GM10266 (cell line): ENCODE measurements at regions not wholly inside any gene's neighbourhood (a gene's known extent, or its start where the extent isn't known, plus 50 kb on each side); places are given as distances from the start of the nearest gene placed in this dataset.

ENCODE experiments used
- DNase-seq: peaks from one replicate; pipeline ENCODE4 v3.0.0; 2012; ENCODE audit errors: extremely low spot score
- TF ChIP-seq, protein P1 (sequence below): IDR thresholded peaks from 2 replicates; pipeline ENCODE4 v1.5.1; 2012; ENCODE audit warnings: mild to moderate bottlenecking, low read depth; ENCODE audit not compliant: control insufficient read depth, insufficient read depth; ENCODE audit errors: missing control alignments

DNA sequence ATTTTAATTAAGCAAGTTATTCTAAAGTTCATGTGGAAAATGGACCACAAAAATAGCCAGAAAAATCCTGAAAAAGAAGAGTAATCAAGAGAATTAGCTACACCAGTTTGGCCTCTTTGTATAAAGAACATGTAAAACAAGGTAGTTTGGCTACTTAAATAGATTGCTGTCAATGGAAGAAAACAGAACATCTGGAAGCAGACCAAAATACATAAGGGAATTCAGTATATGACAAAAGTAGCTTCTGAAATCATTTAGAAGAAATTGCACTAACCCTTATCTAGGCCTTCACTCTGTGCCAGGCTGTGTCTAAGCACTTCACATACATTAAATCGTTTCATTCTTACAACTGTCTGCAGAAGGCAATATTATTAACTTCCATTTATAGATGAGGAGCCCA is 156.6 kb downstream of the PRDM6 start:
- TF ChIP-seq, protein P1, sequence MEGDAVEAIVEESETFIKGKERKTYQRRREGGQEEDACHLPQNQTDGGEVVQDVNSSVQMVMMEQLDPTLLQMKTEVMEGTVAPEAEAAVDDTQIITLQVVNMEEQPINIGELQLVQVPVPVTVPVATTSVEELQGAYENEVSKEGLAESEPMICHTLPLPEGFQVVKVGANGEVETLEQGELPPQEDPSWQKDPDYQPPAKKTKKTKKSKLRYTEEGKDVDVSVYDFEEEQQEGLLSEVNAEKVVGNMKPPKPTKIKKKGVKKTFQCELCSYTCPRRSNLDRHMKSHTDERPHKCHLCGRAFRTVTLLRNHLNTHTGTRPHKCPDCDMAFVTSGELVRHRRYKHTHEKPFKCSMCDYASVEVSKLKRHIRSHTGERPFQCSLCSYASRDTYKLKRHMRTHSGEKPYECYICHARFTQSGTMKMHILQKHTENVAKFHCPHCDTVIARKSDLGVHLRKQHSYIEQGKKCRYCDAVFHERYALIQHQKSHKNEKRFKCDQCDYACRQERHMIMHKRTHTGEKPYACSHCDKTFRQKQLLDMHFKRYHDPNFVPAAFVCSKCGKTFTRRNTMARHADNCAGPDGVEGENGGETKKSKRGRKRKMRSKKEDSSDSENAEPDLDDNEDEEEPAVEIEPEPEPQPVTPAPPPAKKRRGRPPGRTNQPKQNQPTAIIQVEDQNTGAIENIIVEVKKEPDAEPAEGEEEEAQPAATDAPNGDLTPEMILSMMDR = no peak
- DNase-seq = no peak

DNA sequence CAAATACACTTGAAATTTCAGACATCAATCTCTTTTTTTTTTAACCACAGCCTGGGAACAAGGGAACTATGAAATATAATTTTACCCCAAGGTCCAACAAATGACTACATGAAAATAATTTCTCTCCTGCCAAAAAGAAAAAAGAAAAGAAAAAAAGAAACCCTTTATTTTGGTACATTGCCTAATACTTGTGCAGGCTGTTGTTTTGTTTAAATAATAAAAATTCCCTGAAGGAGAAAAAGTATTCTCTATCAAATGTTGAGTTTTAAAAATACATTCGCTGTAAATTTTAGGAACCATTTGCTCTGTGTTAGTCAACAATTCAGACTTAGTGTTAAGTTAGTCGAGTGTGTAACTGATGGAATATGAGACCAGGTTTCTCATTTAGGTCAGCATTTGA is 155.4 kb downstream of the PRDM6 start:
- TF ChIP-seq, protein P1 = no peak
- no peak for DNase-seq
